ENCODE measurements at regions not wholly inside any gene's neighbourhood (a gene's known extent, or its start where the extent isn't known, plus 50 kb on each side); places are given as distances from the start of the nearest gene placed in this dataset.
A peak's percentile ranks its signal among the peaks of the same experiment; 100 is the strongest.

DNA sequence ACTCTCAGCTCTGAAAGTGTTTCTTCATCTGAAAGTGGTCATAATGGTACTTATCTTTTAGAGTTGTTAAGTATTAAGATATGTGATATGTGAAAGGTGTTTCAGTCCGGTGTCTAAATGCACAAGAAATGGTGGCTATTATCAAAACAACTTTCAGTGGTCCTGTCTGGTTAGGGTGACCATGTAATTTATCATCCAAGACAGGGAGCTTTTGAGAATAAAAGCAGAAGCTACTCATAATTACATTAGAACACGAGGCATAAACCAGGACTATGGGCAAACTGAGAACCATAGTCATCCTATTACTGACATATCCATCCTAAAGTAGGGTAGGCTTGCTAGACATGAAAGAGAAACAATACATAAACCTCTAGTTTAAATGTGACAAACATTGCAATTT lies 418.1 kb upstream of the SEMA6A start:
- H3K9me3 ChIP-seq (ENCODE audit: control insufficient read depth, low read length, poor library complexity, severe bottlenecking): no peaks in the 10 kb centered on the region
- Mint-ChIP-seq H3K4me1 (no peaks in the 10 kb centered on the region), H3K27ac (no peak overlapping the region), H3K36me3 (ENCODE audit: low read depth) (no peaks in the 10 kb centered on the region), H3K27me3 (no peaks in the 10 kb centered on the region), H3K4me3 (no peak overlapping the region)
- no peak for ATAC-seq
- DNase-seq: no peak

DNA sequence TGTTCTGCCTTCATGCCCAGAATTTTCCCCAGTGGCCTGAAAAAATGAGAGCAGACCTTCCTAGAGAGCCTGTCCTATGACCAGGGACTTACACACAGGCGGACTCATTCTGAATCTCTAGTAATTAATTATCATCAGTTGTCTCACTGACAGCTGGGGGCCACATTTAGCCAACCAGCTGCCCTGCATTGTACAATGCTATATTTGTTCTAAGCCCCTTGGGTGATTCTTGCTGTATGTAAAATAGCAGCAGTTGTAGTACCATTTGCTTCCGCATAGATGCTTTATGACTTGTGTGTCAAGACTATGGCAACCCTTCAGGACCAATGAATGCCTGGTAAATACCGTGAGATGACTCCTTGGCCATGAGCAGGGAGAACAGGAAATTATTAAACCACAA lies 415.4 kb upstream of the SEMA6A start:
- no peaks in the 10 kb centered on the region for H3K4me1 Mint-ChIP-seq
- no peak for ATAC-seq

DNA sequence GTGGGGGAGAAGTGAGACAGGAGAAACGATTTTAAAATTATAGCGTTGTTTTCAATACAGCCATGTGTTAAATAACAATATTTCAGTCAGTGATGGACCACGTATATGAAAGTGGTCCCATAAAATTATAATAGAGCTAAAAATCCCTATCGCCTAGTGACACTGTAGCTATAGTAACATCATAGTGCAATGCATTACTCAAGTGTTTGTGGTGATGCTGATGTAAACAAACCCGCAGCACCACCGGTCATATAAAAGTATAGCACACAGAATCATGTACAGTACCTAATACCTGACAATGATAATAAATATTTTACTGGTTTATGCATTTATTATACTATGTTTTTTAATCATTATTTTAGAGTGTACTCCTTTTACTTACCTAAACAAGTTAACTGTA lies 407.4 kb upstream of the SEMA6A start:
- Mint-ChIP-seq H3K36me3 (ENCODE audit: low read depth) (no peaks in the 10 kb centered on the region), H3K27ac (no peak overlapping the region), H3K27me3 (no peaks in the 10 kb centered on the region), H3K4me3 (no peak overlapping the region), H3K4me1 (no peaks in the 10 kb centered on the region)
- no peak for ATAC-seq
- H3K9me3 ChIP-seq (ENCODE audit: control insufficient read depth, low read length, poor library complexity, severe bottlenecking): no peaks in the 10 kb centered on the region
- DNase-seq: no peak

More for the DNA sequence above, 415.4 kb upstream of the SEMA6A start:
- H3K27ac Mint-ChIP-seq: no peak overlapping the region
- H3K36me3 Mint-ChIP-seq (ENCODE audit: low read depth): no peaks in the 10 kb centered on the region
- H3K9me3 ChIP-seq (ENCODE audit: control insufficient read depth, low read length, poor library complexity, severe bottlenecking): no peaks in the 10 kb centered on the region
- H3K4me3 Mint-ChIP-seq: no peak overlapping the region
- no peak for DNase-seq
- no peaks in the 10 kb centered on the region for H3K27me3 Mint-ChIP-seq

DNA sequence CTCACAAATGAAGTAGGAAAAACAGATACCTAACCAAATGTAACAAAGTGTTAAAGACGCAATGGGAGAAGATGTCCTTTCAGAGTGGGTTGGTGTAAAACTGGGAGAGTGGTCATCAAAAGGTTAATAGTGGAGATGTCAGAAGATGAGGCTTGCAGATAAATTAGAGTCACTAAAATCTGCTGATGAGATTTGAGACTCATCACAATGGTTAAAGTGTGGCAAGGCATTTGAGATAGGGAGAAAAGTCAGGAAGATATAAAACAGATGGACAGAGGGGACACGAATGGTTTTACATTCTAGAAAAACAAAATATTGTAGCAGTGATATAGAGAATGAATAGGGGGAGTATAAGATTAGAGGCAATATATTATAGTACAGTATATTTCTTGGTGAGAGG lies 406.0 kb upstream of the SEMA6A start:
- H3K36me3 Mint-ChIP-seq (ENCODE audit: low read depth): no peaks in the 10 kb centered on the region
- no peak for ATAC-seq
- DNase-seq: no peak
- H3K9me3 ChIP-seq (ENCODE audit: control insufficient read depth, low read length, poor library complexity, severe bottlenecking): no peaks in the 10 kb centered on the region
- no peaks in the 10 kb centered on the region for H3K27me3 Mint-ChIP-seq
- H3K4me1 Mint-ChIP-seq: no peaks in the 10 kb centered on the region
- no peak overlapping the region for H3K27ac Mint-ChIP-seq
- no peak overlapping the region for H3K4me3 Mint-ChIP-seq

DNA sequence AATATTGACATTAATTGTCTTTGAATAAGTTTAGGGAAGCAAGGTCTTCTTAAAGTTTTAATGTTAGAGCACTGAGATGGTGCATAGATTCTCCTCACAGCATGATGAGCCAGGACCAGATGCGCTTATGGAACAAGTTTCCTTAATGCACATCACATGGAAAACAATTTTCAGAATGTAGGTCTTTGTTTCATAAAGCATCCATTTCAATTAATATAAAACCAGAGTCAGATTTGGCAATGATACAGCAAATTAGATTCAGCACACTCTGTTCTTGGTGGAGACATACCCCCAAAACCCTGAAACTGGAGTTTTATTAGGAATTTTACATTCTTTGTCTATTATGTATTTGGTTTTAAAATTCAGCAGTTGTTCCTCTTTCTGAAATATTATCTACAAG lies 402.1 kb upstream of the SEMA6A start:
- DNase-seq (no peak), ATAC-seq (no peak)
- no peaks in the 10 kb centered on the region for H3K4me1 Mint-ChIP-seq
- H3K36me3 Mint-ChIP-seq (ENCODE audit: low read depth): no peaks in the 10 kb centered on the region
- no peak overlapping the region for H3K27ac Mint-ChIP-seq
- H3K9me3 ChIP-seq (ENCODE audit: control insufficient read depth, low read length, poor library complexity, severe bottlenecking): no peaks in the 10 kb centered on the region
- H3K4me3 Mint-ChIP-seq: no peak overlapping the region
- H3K27me3 Mint-ChIP-seq: no peaks in the 10 kb centered on the region

DNA sequence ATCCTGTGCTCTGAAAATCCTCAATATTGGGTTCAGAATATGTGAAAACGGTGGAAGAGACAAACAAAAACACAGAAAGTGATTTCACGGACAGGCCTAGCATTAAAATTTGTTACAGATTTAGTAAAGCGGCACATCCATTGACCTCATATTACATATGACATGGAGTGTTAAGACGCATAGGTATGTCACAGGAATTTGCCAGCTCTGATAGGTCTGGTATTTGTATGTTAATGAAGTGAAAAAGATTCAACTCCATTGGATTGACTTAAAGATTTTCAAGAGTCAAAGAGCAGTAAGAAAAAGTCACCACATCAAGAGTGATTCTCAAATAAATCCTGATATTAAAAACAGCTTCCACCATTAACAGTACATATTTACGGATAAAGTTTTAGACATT lies 396.5 kb upstream of the SEMA6A start:
- ATAC-seq: no peak
- DNase-seq: no peak

DNA sequence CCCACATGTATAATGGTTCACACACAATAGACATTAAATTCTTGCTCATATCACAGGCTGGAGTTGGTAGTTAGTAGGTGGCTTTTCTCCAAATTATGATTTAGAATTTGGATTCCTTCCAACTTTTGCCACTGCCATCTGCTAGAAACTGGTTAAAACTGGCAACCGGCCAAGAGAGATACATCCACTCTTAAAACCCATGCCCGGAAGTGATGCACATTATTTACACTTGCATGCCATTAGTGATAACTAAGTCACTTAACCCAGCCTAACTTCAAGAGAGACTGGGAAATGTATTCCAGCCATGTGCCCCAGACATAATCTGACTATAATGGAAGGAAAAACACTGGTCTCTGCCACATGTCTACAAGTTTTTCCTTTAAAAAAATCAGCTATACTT lies 395.7 kb upstream of the SEMA6A start:
- ATAC-seq (no peak), DNase-seq (no peak)
- H3K9me3 ChIP-seq (ENCODE audit: control insufficient read depth, low read length, poor library complexity, severe bottlenecking): no peaks in the 10 kb centered on the region
- Mint-ChIP-seq H3K27me3 (no peaks in the 10 kb centered on the region), H3K4me1 (no peaks in the 10 kb centered on the region), H3K27ac (no peak overlapping the region), H3K36me3 (ENCODE audit: low read depth) (no peaks in the 10 kb centered on the region), H3K4me3 (no peak overlapping the region)

More for the DNA sequence above, 396.5 kb upstream of the SEMA6A start:
- no peaks in the 10 kb centered on the region for H3K9me3 ChIP-seq (ENCODE audit: control insufficient read depth, low read length, poor library complexity, severe bottlenecking)
- H3K4me1 Mint-ChIP-seq: no peaks in the 10 kb centered on the region
- H3K4me3 Mint-ChIP-seq: no peak overlapping the region
- no peaks in the 10 kb centered on the region for H3K36me3 Mint-ChIP-seq (ENCODE audit: low read depth)
- H3K27ac Mint-ChIP-seq: no peak overlapping the region
- no peaks in the 10 kb centered on the region for H3K27me3 Mint-ChIP-seq

DNA sequence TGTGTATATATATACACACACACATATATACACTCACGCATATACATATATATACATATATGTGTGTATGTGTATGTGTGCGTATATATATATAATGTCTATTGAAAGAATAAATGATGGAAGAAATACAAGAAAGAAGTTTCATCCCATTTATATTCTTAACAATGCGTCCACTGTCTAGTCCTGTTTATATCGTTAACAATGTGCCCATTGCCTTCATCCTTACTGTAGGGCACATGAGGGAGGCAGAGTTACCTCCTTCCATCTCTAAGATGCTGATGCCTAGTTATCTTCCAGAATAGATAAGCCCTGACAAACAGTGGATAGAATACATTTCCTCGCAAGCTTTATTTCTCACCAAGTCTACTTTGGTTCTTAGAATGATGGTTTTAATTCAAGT lies 389.8 kb upstream of the SEMA6A start:
- no peak for ATAC-seq
- Mint-ChIP-seq H3K4me1 (no peaks in the 10 kb centered on the region), H3K4me3 (no peak overlapping the region), H3K27ac (no peak overlapping the region), H3K27me3 (peaks cover 4% of the 10 kb centered on the region), H3K36me3 (ENCODE audit: low read depth) (no peaks in the 10 kb centered on the region)
- no peak for DNase-seq
- no peaks in the 10 kb centered on the region for H3K9me3 ChIP-seq (ENCODE audit: control insufficient read depth, low read length, poor library complexity, severe bottlenecking)

DNA sequence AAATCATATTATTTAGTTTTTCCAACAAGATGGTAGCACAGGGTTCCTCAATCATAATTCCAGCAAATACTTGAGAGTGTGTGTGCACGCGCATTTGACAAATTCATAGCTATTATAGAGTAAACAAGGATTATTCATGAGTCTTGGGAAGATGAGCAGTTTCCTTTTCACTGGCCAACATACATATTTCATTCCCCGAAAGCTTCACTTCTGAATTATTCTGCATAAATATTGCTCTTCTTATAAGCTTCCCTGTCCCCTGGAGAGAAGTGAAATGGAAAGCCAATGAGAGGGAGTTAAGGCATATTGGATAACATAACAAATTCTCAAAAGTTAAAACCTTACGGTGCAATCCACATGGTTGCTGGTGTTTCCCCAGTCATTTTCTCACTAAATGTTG lies 386.4 kb upstream of the SEMA6A start:
- H3K27ac Mint-ChIP-seq: no peak overlapping the region
- H3K9me3 ChIP-seq (ENCODE audit: control insufficient read depth, low read length, poor library complexity, severe bottlenecking): no peaks in the 10 kb centered on the region
- H3K4me1 Mint-ChIP-seq: no peaks in the 10 kb centered on the region
- H3K4me3 Mint-ChIP-seq: no peak overlapping the region
- peaks cover 4% of the 10 kb centered on the region for H3K27me3 Mint-ChIP-seq
- H3K36me3 Mint-ChIP-seq (ENCODE audit: low read depth): no peaks in the 10 kb centered on the region
- DNase-seq (no peak), ATAC-seq (no peak)

DNA sequence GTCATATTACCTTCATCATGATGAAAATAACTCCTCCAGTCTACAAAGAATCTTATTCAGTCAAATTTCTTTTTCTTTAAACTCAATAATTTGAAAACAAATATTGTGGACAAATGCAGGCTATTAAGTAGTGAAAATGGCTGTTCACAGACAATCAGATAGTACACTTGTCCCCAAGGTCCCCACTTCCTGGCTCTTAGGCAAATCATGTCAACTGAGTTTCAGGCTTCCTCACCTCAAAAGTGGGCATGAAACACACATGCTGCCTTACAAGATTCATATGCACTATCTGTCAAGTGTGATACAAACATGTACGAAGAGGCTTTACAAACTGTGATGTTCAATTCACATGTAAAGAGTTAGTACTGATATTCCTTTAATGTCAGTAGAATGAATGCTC lies 385.2 kb upstream of the SEMA6A start:
- Mint-ChIP-seq H3K27ac (no peak overlapping the region), H3K36me3 (ENCODE audit: low read depth) (no peaks in the 10 kb centered on the region), H3K4me3 (no peak overlapping the region), H3K4me1 (no peaks in the 10 kb centered on the region), H3K27me3 (peaks cover 4% of the 10 kb centered on the region)
- H3K9me3 ChIP-seq (ENCODE audit: control insufficient read depth, low read length, poor library complexity, severe bottlenecking): no peaks in the 10 kb centered on the region
- DNase-seq: no peak
- ATAC-seq: no peak

DNA sequence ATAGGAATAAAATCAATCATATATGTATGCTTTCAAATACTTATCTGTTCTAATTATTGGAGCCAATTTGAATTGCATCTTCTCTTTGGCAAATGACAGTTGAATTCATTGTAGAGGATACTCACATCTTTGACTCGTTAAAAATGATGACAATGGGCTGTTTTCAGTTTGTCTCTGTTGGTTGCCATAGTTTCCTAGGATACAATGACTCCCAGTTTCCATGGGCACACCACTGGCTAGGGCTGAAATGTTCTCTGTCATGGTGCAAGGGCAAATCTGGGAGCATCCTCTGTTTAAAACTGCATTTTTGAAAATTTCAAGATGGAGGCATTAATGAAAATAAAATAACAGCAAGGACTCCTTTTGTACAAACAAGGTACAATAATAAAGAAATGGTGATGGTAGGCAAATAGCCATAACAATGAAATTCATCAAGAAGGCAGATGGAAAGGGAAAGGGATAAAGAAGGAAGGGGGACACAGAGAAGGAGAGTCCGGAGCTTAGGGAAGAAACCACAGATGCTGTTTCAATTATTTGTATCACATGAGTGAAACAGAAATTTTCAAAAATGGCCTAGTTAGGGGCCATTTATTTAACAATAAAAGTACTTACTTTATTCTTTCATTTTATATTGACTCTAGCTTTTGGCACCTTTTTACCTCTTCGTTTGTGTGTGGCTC lies 378.8 kb upstream of the SEMA6A start:
- Mint-ChIP-seq H3K36me3 (ENCODE audit: low read depth) (no peaks in the 10 kb centered on the region), H3K4me1 (no peaks in the 10 kb centered on the region), H3K27ac (no peak overlapping the region), H3K4me3 (no peak overlapping the region), H3K27me3 (no peaks in the 10 kb centered on the region)
- H3K9me3 ChIP-seq (ENCODE audit: control insufficient read depth, low read length, poor library complexity, severe bottlenecking): no peaks in the 10 kb centered on the region
- no peak for DNase-seq
- no peak for ATAC-seq

DNA sequence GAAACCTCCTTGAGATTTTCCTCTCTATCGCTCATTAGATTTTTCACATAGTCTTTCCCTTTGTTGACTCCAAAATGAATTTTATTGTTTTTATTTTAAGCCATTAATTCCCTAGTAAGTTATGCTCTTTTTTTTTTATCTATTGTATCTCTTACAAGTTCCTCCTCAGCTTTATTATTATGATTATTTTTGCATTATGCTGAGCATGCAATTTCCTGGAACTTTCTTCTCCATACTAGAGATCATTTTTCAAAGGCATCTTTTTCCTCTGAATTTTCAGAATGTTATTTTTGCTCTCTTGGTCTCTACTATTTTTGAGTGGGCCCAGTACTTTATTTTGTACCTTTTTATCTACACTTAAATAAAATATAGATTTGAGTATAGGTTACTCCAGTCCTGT lies 376.6 kb upstream of the SEMA6A start:
- H3K9me3 ChIP-seq (ENCODE audit: control insufficient read depth, low read length, poor library complexity, severe bottlenecking): no peaks in the 10 kb centered on the region
- ATAC-seq (no peak), DNase-seq (no peak)
- no peak overlapping the region for H3K27ac Mint-ChIP-seq
- peaks cover 2% of the 10 kb centered on the region for H3K4me1 Mint-ChIP-seq
- no peak overlapping the region for H3K4me3 Mint-ChIP-seq
- H3K27me3 Mint-ChIP-seq: no peaks in the 10 kb centered on the region
- H3K36me3 Mint-ChIP-seq (ENCODE audit: low read depth): no peaks in the 10 kb centered on the region

DNA sequence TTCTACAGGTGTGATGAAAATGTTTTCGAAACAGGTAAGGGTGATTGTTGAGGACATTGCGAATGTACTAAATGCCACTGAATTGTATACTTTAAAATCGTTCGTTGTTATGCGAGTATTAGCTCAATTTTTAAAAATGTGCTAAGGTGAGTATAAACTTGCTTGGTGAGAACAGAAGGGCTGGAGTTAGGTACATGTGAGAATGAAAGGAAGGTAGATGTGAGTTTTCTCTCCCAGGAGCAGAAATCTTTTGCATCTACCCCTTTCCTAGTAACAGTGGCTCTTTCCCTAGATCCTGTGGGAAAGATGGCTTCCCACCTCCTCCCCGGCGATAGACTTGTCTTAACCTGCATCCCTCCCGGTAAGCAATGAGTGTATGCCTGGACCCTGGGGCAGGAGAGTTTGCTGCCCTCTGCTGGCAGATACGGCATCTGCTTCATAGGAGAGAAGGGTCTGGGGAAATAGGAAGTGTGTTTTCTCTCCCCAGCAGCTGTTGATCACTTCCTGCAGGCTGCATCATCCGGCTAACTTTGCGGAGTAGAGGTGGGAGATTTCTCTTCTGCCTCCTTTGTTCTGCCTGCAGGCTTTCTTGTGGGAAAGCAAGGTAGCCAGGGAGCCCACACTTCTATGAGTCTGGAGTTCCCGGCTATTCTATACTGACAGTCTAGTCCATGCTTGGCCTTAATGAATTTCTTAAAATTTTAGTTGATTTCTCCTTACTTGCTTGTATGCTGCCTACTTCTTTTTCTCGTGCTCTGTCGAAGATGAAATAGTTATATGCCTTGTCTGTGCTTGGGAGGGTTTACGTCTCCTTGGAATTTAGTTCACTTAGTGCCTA lies 373.3 kb upstream of the SEMA6A start:
- ATAC-seq: peak; percentile 72
- Mint-ChIP-seq H3K4me1 (peaks cover 2% of the 10 kb centered on the region), H3K27me3 (peaks cover 9% of the 10 kb centered on the region), H3K36me3 (ENCODE audit: low read depth) (no peaks in the 10 kb centered on the region), H3K4me3 (no peak overlapping the region), H3K27ac (no peak overlapping the region)
- no peaks in the 10 kb centered on the region for H3K9me3 ChIP-seq (ENCODE audit: control insufficient read depth, low read length, poor library complexity, severe bottlenecking)
- peak in 2 of 3 donors; percentile 11 to 44 for DNase-seq

Data from T-helper 17 cell (primary cell).